Adrenal gland (tissue), 5 donors: ENCODE measurements at regions not wholly inside any gene's neighbourhood (a gene's known extent, or its start where the extent isn't known, plus 50 kb on each side); places are given as distances from the start of the nearest gene placed in this dataset.

Experiments used
- POLR2A ChIP-seq, 2 donors: fragments of 450-650 bp; IDR thresholded peaks; one replicate each; pipeline ENCODE4 v1.6.1; 2017; ENCODE audit warnings: antibody characterized with exemption in 2 of 2, mild to moderate bottlenecking in 2 of 2, moderate library complexity in 1 of 2
- TF ChIP-seq, protein P1 (sequence below), 6 experiments: fragments of 450-650 bp in 4 of 6; fragments of 200-600 bp in 2 of 6; sonication (generic) in 1 of 6; IDR thresholded peaks; 1 replicate in 5 of 6; 2 replicates in 1 of 6; pipeline versions ENCODE4 v1.5.1 to v1.8.0; 2016 to 2021; ENCODE audit warnings: antibody characterized with exemption in 6 of 6, mild to moderate bottlenecking in 2 of 6, moderate library complexity in 1 of 6
- donor health status: DM: no; HTN: no; CAD: no.

DNA sequence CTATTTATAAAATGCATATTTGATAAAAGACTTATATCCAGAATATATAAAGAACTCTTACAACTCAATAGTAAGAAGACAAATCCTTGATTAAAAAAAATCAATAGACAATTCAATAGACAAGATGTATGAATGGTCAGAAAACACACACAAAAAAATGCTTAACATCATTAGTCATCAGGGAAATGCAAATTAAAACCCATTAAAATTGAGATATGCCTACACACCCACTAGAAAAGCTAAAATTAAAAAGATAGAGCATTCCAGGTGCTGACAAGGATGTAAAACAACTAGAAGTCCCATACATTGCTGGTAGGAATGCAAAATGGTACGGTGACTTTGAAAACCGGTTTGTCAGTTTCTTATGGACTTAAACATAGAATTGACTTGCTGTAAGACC lies 127.1 kb downstream of the TFAP2B start:
- TF ChIP-seq, protein P1, sequence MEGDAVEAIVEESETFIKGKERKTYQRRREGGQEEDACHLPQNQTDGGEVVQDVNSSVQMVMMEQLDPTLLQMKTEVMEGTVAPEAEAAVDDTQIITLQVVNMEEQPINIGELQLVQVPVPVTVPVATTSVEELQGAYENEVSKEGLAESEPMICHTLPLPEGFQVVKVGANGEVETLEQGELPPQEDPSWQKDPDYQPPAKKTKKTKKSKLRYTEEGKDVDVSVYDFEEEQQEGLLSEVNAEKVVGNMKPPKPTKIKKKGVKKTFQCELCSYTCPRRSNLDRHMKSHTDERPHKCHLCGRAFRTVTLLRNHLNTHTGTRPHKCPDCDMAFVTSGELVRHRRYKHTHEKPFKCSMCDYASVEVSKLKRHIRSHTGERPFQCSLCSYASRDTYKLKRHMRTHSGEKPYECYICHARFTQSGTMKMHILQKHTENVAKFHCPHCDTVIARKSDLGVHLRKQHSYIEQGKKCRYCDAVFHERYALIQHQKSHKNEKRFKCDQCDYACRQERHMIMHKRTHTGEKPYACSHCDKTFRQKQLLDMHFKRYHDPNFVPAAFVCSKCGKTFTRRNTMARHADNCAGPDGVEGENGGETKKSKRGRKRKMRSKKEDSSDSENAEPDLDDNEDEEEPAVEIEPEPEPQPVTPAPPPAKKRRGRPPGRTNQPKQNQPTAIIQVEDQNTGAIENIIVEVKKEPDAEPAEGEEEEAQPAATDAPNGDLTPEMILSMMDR (IDR thresholded peaks at IDR 0.05): no peak
- TF ChIP-seq POLR2A (IDR thresholded peaks at IDR 0.05): no peak
